Osteoblast (primary cell): ENCODE measurements at regions not wholly inside any gene's neighbourhood (a gene's known extent, or its start where the extent isn't known, plus 50 kb on each side); places are given as distances from the start of the nearest gene placed in this dataset.

Experiments used
- DNase-seq: peaks from one replicate; pipeline ENCODE4 v3.0.0; 2011; ENCODE audit warnings: low spot score, mixed read lengths; ENCODE audit not compliant: insufficient read length; ENCODE audit errors: missing footprints
- H2AFZ ChIP-seq: 2 replicates; pipeline ENCODE4 v1.6.0; 2011; ENCODE audit warnings: mild to moderate bottlenecking, low read length
- H3K27ac ChIP-seq: 2 replicates; pipeline ENCODE4 v1.5.1; 2011; ENCODE audit warnings: mild to moderate bottlenecking, low read depth, low read length, moderate library complexity
- H3K27me3 ChIP-seq: 2 replicates; pipeline ENCODE4 v1.6.0; 2012; ENCODE audit warnings: mild to moderate bottlenecking, control low read depth, inconsistent platforms, low read length, moderate library complexity; ENCODE audit not compliant: insufficient read depth
- H3K36me3 ChIP-seq: 2 replicates; pipeline ENCODE4 v1.5.1; 2011; ENCODE audit warnings: mild to moderate bottlenecking, low read length, control low read depth, moderate library complexity; ENCODE audit not compliant: insufficient read depth
- H3K4me1 ChIP-seq: 2 replicates; pipeline ENCODE4 v1.5.1; 2011; ENCODE audit warnings: mild to moderate bottlenecking, low read length, control low read depth, moderate library complexity; ENCODE audit not compliant: insufficient read depth
- H3K4me2 ChIP-seq: 2 replicates; pipeline ENCODE4 v1.6.0; 2011; ENCODE audit warnings: mild to moderate bottlenecking, low read length; ENCODE audit not compliant: insufficient read depth
- H3K4me3 ChIP-seq: fragments of 200-600 bp; sonication (generic); 3 replicates; pipeline ENCODE4 v1.5.1; 2012; ENCODE audit warnings: mild to moderate bottlenecking, low read length, inconsistent platforms; ENCODE audit not compliant: insufficient read depth
- H3K79me2 ChIP-seq: 2 replicates; pipeline ENCODE4 v1.6.0; 2012; ENCODE audit warnings: mild to moderate bottlenecking, low read length, control low read depth, inconsistent platforms; ENCODE audit not compliant: insufficient read depth
- H3K9me3 ChIP-seq: 2 replicates; pipeline ENCODE4 v1.5.1; 2011; ENCODE audit warnings: low read depth, low read length, control low read depth
- H4K20me1 ChIP-seq: 2 replicates; pipeline ENCODE4 v1.6.0; 2012; ENCODE audit warnings: mild to moderate bottlenecking, low read length, control low read depth; ENCODE audit not compliant: insufficient read depth
- CTCF ChIP-seq: IDR thresholded peaks from 2 replicates; pipeline ENCODE4 v1.5.1; 2011; ENCODE audit warnings: mild to moderate bottlenecking, low read depth, low read length, moderate library complexity; ENCODE audit errors: extremely low read depth

GRCh38 chr7:115548756-115549155, 481.8 kb downstream of the TFEC start:
- no peak for DNase-seq
- Histone ChIP-seq H3K36me3 (no peaks in the 10 kb centered on the region), H3K27me3 (no peaks in the 10 kb centered on the region), H3K4me2 (no peak overlapping the region), H3K4me1 (peaks cover 21% of the 10 kb centered on the region), H3K27ac (no peak overlapping the region), H3K79me2 (no peaks in the 10 kb centered on the region), H4K20me1 (no peaks in the 10 kb centered on the region), H2AFZ (no peak overlapping the region), H3K4me3 (no peak overlapping the region), H3K9me3 (no peaks in the 10 kb centered on the region)
- no peak for TF ChIP-seq CTCF

GRCh38 chr7:115546790-115547189, 483.8 kb downstream of the TFEC start:
- H3K4me3 ChIP-seq = no peak overlapping the region
- H3K4me1 ChIP-seq = peaks cover 21% of the 10 kb centered on the region
- no peak overlapping the region for H2AFZ ChIP-seq
- H3K9me3 ChIP-seq = no peaks in the 10 kb centered on the region
- no peak overlapping the region for H3K27ac ChIP-seq
- H3K36me3 ChIP-seq = no peaks in the 10 kb centered on the region
- no peaks in the 10 kb centered on the region for H3K27me3 ChIP-seq
- no peak for TF ChIP-seq CTCF
- H4K20me1 ChIP-seq = no peaks in the 10 kb centered on the region
- no peak for DNase-seq
- no peaks in the 10 kb centered on the region for H3K79me2 ChIP-seq
- no peak overlapping the region for H3K4me2 ChIP-seq

GRCh38 chr7:115533785-115534184, 496.8 kb downstream of the TFEC start:
- Histone ChIP-seq H3K4me2 (peak overlapping the region; percentile 67), H3K4me3 (peak overlapping the region; percentile 16), H3K27me3 (no peaks in the 10 kb centered on the region), H2AFZ (peak overlapping the region; percentile 46), H4K20me1 (no peaks in the 10 kb centered on the region), H3K79me2 (no peaks in the 10 kb centered on the region), H3K4me1 (peaks cover 11% of the 10 kb centered on the region), H3K36me3 (no peaks in the 10 kb centered on the region), H3K9me3 (no peaks in the 10 kb centered on the region), H3K27ac (peak overlapping the region; percentile 50)
- TF ChIP-seq CTCF = no peak
- no peak for DNase-seq

- Histone ChIP-seq H3K27me3 (no peaks in the 10 kb centered on the region), H4K20me1 (no peaks in the 10 kb centered on the region), H3K36me3 (no peaks in the 10 kb centered on the region), H2AFZ (peak overlapping the region; percentile 50), H3K4me3 (no peak overlapping the region), H3K9me3 (peaks cover 3% of the 10 kb centered on the region), H3K79me2 (no peaks in the 10 kb centered on the region), H3K27ac (no peak overlapping the region), H3K4me2 (no peak overlapping the region), H3K4me1 (no peaks in the 10 kb centered on the region)
- no peak for TF ChIP-seq CTCF
- no peak for DNase-seq
Observed at GRCh38 chr7:115526278-115526677, 504.3 kb downstream of the TFEC start.
